ENCODE measurements at regions not wholly inside any gene's neighbourhood (a gene's known extent, or its start where the extent isn't known, plus 50 kb on each side); places are given as distances from the start of the nearest gene placed in this dataset.

GRCh38 chr4:95606739-95607138 lies 58.0 kb upstream of the UNC5C start:
- ATAC-seq = peak; percentile 55
- H3K27me3 ChIP-seq (replicated peaks in 1 of 2; ENCODE audit: control insufficient read depth in 2 of 2, insufficient read depth in 2 of 2, low read length in 1 of 2) = no peaks in the 10 kb centered on the region
- POLR2A ChIA-PET = no interaction called here
- 23% methylated on average over 7 of the region's 7 CpGs for WGBS (ENCODE audit: insufficient coverage, insufficient replicate concordance, low lambda C conversion rate, missing lambda C conversion rate)
- no TSS peak for BruUV-seq (replicated peaks)
- no peak overlapping the region for H3K4me3 ChIP-seq
- no peak overlapping the region for H2AFZ ChIP-seq (ENCODE audit: control insufficient read depth, low read depth, low read length)
- DNase-seq (ENCODE audit: low read depth, low spot score) = no peak
- in situ Hi-C loops (cut with MboI) (no loop called here), intact Hi-C loops (cut with micrococcal nuclease; ENCODE audit: unreplicated experiment) (no loop called here)
- no peak overlapping the region for H3K27ac ChIP-seq (ENCODE audit: control insufficient read depth, insufficient read depth)
- FAIRE-seq = no peak
- RAD21 ChIA-PET (ENCODE audit: unreplicated experiment) = no interaction called here
- CTCF ChIA-PET = no interaction called here
- no peaks in the 10 kb centered on the region for H3K4me1 ChIP-seq (ENCODE audit: control insufficient read depth, insufficient read depth, low read length)
- no peaks in the 10 kb centered on the region for H3K9me3 ChIP-seq (replicated peaks; ENCODE audit: control insufficient read depth, insufficient read depth, low read length)
- no peaks in the 10 kb centered on the region for H4K20me1 ChIP-seq (ENCODE audit: control insufficient read depth, insufficient read depth)
- SMC1A ChIA-PET (ENCODE audit: uncharacterized antibody, unreplicated experiment) = no interaction called here
- H3K79me2 ChIP-seq (ENCODE audit: control insufficient read depth, insufficient read depth, low read length) = no peaks in the 10 kb centered on the region
- TF ChIP-seq ZNF592 (IDR thresholded peaks at IDR 0.05) (no peak), KLF5 (IDR thresholded peaks at IDR 0.05; ENCODE audit: partially characterized antibody) (no peak), EGR1 (IDR thresholded peaks at IDR 0.05; ENCODE audit: borderline replicate concordance in 1 of 2, low read depth in 2 of 2, low read length in 2 of 2) (no peak), IRF4 (IDR thresholded peaks at IDR 0.05; ENCODE audit: low read depth, low read length) (no peak), SIN3A (IDR thresholded peaks at IDR 0.05; ENCODE audit: low read depth, low read length) (no peak), PAX5 (IDR thresholded peaks at IDR 0.05; ENCODE audit: borderline replicate concordance, low read depth, low read length) (no peak), NR2F1 (conservative IDR thresholded peaks at IDR 0.05) (no peak), HDAC6 (IDR thresholded peaks at IDR 0.05; ENCODE audit: unreplicated experiment) (no peak), BACH1 (IDR thresholded peaks at IDR 0.05; ENCODE audit: borderline replicate concordance) (no peak), SREBF1 (IDR thresholded peaks at IDR 0.05; ENCODE audit: low read length) (no peak), MXI1 (IDR thresholded peaks at IDR 0.05; ENCODE audit: low read depth, low read length) (no peak), YY1 (IDR thresholded peaks at IDR 0.05; ENCODE audit: low read depth, low read length) (no peak), CBFB (IDR thresholded peaks at IDR 0.05; ENCODE audit: low read depth) (no peak), USF1 (IDR thresholded peaks at IDR 0.05; ENCODE audit: borderline replicate concordance, extremely low read length, insufficient read depth, low read depth, low read length) (no peak), NR2C1 (IDR thresholded peaks at IDR 0.05) (no peak)
- no peaks in the 10 kb centered on the region for H3K36me3 ChIP-seq (ENCODE audit: control insufficient read depth in 2 of 2, insufficient read depth in 2 of 2, low read length in 1 of 2)
- H3K9ac ChIP-seq (ENCODE audit: control insufficient read depth, insufficient read depth, low read length) = no peak overlapping the region
- H3K4me2 ChIP-seq (ENCODE audit: control insufficient read depth, insufficient read depth) = no peak overlapping the region

All from GM12878 (cell line).